LoVo (cell line): ENCODE measurements at regions not wholly inside any gene's neighbourhood (a gene's known extent, or its start where the extent isn't known, plus 50 kb on each side); places are given as distances from the start of the nearest gene placed in this dataset.

Source experiments
- DNase-seq: peaks from one replicate; pipeline ENCODE4 v3.0.0-alpha.2; 2016; ENCODE audit warnings: low spot score

DNA sequence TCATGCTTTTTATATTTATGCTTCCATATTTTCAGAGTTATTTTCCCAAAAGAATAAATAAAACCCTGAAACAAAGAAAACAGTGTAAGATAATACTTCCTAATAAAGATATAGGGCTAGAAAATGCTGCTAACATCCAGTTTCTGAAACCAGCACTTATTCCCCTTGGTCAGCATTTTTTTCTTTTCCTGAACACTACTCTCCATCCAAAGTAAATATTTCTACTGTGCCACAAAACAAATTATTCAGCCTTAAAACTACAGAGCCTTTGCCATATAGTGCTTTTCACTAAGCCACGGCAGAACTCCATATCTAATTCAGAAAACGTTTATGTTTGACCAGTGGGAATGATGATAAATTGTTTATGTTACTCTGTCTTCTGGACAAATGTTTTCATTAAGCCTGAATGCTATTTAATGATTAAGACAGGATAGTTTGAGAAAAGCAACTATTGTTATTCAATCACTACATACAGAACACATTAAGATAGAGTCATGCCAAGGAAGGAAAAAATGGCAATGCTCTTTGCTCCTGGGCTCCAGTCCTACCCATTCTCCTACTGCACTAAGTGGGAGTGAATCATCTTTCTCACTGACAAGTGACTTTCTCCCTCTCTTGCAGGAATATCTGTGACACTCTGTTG lies 723.9 kb downstream of the FAT4 start:
- no peak for DNase-seq

DNA sequence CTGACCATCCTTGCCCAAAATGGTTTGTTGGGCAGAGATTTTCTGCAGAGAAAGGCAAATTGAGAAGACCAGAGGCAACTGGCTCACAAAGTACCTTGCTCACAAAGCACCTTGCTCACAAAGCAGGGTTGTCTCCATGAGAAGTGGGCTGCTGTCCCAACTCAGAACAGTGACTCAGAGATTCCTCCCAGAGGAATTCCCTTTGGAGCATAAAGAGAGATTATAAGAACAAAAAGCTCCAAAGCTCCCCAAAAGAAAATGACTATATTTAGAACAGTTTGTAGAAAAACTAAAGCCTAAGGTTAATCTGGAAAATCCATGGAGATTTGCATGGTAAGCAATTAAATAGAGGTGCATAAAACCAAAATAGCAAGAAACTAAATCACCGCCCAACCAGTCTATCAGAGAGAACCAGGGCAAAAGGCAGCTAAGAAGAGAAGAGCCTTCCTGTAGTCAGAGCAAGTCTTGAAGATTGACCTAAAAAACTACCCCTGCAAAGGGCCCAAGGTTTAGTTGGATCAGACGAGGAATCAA lies 731.4 kb downstream of the FAT4 start:
- no peak for DNase-seq

DNA sequence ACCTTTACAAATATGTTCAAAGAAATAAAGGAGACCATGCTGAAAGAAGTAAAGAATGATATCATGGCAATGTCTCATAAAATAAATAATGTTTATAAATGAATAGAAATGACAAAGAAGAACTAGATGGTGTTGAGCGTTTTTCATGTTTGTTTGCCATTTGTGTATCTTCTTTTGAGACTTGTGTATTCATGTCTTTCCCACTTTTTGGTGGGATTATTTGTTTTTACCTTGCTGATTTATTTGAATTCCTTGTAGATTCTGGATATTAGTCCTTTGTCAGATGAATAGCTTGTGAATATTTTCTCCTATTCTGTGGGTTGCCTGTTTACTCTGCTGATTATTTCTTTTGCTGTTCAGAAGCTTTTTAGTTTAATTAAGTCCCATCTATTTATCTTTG lies 732.4 kb downstream of the FAT4 start:
- DNase-seq: no peak

DNA sequence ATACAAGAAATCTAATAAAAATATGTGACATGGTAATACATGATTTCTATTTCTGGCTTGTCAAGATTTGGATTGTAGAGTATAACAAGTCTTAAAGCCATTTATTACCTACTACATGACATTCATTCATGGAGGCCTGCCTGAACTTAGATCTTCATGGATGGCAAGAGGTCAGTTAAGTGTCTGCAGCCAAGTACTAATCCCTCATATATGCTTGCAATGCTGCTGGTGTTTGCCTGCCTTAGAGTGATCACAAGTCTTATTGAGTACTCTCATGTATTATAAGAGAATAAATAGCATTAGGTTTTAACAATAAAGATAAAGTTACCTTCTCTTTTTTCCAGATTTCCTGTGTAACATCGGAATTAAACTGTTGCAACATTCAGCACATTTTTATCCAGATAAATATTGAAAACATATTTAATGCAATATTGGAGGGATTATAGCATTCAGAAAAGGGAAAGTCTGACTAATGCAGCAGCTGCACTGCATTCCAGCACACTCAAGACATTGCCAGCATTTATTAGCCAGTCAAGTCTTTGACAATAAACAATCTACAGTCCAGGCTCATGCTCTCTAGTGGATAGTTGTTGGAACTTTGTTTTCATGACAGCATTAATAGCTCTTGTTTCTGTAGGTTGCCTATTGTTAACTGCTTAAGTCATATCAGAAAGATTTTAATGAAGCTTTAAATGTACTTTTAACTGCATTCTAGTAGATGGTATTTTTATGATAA lies 737.1 kb downstream of the FAT4 start:
- no peak for DNase-seq

DNA sequence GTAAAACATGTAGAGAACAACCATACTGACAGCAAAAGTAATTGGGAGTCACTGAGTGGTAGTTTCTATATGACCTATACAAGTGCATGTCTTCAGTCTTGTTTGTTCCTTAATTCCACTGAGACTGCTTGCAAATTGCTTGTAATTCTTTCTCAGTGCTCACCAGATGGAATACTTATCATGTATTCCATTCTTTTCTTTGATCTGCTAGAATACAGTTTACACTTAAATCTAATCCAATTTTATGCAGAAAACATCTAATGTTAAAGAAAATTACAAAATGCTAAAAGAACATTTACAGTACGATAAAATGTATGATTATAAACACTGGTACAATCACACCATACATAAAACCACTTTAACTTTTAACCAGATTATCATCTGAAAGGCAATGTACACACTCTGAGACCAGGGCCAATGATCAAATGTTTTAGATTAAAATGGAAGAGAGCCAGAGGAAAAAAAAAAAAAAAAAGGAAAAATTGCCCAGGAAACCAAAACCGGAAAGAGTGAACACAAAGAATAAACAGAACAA lies 741.4 kb downstream of the FAT4 start:
- no peak for DNase-seq

DNA sequence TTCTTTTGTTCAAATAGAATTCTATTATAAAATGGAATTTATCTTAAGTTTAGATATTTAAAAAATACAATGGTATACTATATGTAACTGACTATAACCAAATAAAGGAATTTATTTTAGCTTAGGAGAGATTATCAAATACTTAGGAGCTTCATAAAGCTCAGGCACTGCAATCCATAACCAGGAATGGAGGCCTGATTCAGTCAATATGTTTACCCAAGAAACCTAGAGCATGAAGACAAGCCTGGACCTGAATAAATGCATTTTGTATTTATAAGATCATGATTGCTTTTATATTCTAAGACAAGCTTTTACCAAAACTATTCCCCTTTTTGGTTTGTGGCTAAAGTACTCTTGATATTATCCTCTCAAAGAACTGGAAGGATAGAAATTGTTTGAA lies 742.6 kb downstream of the FAT4 start:
- no peak for DNase-seq

DNA sequence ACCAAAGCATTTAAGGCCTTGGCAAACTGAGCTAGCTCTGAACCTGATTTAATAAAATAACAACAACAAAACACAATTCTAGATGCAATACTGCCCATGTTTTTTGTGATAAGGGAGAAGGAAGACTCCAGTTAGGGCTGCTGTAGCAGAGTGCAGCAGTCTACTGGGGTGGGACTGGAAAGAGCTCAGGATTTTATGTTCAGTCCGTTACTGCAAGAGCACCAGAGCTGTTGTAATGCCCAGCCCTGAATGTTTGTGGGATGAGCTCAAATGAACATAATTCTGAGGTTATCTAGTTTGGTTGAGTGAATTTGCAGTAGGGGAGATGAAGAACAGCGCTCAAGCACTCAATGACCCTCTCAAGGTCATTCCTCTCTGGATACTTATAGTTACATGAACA lies 743.8 kb downstream of the FAT4 start:
- no peak for DNase-seq

DNA sequence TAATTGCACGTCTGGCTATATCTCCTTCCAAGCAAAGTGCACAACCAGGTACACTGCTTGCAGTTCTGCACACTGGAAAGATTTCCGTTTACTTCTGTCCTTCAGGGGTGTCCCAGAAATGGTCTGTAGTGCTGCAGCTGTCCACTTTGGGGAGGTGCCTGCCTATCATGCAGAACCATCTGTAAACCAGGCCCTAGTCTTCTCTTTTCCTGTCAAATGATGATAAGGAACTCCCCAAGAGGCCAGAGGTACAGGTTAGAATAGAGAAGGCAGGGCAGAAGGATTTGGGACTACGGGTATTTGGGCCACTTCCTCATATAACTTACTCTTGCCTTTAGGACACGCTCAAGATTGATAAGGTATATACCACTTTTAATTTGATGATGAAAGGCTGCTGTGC lies 746.9 kb downstream of the FAT4 start:
- no peak for DNase-seq

DNA sequence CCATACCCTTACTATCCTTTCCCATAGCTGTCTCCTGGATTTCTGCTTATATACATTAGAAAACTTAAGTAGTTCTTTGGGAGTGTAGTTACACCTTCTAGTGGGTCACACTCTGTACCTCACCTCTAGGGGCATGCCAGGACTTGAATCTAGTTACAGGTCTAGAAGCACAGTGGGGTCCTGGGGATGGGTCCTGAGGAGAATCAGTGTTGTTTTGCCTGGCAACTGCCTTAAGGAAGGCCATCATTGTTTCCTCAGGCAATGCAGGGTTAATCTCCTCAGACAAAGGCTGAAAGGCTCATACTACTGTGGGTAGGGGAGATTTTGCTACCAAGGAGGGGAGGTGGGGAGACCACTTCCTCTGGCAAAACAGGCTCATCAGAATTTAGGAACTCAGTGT lies 750.3 kb downstream of the FAT4 start:
- DNase-seq: no peak

DNA sequence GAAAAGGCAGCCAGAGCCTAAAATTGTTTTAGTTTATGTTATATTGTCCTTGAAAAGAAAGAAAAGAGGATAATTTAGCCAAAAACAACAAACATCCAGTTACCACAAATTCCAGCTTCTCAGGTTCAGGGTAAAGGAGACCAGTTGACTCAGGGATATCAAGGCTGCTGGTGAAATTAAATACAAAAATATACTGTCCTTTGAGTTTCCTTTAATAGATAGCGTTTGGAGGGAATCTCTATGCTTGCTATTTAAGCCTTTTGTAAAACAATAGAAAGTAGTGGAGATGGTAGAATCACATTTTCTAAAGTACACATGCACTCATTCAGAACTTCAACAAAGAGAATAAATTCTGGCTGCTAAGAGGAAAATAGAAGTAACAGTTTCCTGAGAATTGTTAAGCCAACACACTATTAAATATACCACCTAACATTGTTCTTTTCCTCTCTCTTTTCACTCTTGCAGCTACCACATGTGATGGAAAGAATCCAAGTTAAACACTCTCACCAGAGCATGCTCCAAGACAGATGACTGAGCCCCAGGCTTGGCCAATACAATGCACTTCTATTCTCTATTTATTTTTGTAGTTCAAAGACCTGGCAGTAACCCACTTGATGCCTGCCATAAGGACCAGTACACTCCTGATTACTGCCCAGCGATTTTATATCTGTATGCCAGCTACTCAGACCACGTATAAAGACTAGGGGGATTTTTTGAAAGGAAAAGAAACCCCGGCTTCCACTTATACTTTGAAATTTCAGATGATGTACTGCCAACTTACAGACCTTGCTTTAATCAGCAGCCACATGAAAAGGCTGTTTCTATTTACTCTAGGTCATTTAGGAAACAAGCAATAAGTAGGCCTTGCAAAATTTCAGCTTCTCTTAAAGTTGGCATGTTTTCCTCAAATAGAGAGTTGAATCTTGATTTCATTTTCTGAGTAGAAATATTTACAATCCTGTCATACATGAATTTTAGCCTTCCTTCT lies 756.9 kb downstream of the FAT4 start:
- DNase-seq: no peak

DNA sequence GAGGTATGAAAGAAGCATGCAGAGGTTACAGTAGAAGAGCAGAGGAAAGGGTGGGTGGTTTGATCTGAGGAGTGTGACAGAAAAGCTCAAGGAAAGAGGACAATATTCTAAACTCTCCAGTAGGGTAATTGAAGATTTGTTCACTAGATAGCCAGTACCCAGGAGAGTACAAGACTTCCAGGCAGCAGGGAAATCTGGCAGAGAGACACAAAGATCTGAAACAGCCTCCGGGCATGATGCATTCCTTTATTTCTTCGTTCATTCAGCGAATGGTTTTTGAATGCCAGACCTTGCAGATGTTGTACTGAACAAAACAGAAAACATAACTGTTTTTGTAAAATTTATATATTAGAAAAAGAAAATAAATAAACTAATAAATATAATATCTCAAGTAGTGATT lies 766.6 kb downstream of the FAT4 start:
- no peak for DNase-seq

DNA sequence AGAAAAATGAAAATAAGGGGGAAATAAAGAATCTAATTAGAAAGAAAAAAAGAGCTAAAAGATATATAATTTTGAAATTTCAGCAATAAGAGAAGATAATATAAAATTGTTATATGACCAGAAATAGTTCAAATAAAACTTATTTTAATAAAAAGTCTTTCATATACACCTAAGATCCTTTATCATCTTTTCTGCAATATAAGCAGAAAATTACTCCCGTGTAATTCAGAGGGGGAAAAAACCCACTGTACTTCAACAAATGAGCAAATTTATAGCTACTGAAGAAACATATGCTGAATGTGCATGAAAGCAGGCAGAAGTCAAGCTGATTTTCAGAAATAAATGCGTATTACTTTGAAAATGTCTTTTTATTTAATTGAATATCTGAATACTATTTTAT lies 771.3 kb downstream of the FAT4 start:
- DNase-seq: no peak

DNA sequence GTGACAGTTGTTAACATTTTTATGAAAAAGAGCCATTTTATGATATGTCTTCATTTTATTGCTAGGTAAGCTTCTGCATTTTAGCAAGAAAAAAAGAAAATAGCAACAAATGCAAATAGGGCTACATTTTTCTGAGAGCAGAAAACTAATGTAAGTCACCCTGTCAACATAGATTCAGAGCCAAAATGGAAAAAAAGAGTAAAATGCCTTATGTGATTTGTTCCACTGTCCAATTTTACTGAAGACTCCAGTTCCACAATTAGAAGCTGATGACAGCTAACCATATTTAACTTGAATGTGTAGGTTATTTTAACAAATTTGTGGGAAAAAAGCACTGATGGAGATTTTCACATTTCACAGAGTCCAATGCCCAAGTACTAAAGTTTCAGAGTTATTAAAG lies 772.3 kb downstream of the FAT4 start:
- no peak for DNase-seq

DNA sequence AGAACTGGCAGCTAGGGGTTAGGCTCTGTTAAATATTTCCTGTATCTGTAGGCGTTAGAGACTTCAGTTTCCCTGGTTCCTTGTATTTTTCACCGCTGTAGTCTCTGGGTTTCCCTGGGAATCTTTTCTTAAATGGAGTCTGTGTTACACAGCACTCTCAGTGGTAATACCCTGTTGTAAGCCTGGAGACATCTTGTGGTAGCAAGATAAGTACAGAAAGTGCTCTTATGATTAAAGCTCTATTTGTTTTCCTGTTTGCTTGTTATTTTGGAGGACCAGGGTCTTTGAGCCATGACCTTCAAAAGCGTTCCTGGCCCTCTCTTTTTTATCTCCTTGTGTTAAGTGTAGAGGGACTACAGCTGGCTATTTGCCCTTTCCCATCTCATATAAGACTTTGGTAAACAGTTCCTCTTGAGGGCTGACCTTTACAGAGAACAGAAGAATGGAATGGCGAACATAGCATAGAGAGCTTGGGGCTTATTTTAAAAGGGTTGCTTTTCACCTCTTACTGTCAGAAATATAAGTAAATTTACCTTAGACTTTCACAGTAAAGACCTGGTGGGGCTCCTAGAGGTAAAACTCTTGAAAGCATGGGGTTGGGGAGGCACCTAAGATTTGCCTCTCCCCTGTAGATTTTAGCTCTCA lies 782.5 kb downstream of the FAT4 start:
- DNase-seq: no peak

DNA sequence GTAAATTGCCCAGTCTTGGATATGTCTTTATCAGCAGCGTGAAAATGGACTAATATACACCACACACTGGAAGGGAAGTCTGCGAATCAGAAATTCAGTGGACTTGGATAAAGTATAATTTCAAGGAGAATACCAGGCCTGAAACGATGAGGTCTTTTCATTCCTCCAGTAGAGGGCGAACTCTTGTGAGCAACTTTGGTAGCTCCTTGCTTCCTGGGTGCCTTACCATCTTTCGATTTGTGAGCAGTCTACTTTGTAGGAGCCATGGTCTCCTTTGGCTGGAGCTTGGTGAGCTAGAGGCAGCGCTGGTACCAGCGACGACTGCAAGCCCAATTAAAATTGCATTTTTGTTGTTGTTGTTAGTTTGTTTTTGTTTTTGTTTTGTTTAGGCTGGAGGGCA lies 791.9 kb downstream of the FAT4 start:
- no peak for DNase-seq

DNA sequence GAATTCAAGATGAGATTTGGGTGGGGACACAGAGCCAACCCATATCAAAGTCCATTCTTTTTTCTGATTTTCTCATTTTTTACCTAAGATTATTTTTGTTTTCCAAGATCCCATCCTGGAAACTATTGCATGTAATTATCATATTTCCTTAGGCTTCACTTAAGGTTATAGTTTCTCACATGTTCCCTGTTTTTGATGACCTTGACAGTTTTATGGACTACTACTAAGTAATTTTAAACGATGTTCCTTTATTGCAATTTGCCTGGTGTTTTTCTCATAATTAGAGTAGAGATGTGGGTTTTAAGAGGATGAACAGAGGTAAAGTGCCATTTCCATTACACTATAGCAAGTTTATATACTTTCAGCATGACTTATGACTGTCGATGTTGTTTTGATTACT lies 795.1 kb downstream of the FAT4 start:
- DNase-seq: no peak

DNA sequence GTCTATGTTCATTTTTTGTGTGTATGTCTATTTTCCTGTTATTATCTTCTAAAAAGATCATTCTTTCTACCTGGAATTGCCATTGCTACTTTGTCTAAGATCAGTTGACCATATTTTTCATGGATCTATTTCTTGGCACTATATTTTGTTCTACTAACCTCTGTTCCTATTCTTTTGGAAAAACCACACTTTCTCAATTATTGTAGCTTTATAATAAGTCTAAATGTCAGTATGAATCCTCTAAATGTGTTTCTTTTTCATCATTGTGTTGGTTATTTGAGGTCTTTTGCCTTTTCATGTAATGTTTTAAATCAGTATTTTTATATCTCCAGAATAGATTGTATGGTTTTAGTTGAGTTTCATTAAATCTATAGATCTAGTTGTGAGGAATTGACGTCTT lies 798.3 kb downstream of the FAT4 start:
- no peak for DNase-seq

DNA sequence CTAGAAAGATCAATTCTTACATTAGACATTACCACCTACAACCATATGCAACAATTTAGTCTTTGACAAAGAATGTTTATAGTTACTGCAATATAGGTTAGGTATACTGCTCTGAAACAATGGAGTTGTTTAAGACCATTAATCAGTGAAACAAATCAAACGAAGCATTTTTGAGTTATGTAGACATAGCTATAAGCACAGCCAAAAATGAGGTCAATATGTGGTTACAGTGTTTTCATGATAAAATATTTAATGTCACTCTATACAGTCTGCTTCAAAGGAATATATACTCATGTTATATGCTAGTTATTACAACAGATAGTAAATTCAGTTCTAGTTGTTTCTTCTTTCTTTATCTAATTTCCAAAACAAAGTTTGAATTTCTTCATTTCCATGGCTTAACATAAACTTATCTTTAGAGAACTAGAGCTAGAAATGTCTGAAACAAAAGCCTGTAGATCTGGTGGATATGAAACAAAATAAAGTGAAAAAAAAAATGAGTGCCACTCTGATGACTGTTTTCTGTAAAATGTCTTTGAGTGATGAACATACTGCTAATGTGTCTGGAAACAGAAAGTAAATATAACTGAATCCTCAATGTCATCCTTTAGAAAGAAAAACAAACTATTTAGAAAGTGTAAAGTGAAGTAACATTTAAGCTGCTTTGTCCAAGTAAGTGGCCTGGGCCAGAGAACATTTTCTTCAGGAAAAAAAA lies 809.0 kb downstream of the FAT4 start:
- DNase-seq: no peak

DNA sequence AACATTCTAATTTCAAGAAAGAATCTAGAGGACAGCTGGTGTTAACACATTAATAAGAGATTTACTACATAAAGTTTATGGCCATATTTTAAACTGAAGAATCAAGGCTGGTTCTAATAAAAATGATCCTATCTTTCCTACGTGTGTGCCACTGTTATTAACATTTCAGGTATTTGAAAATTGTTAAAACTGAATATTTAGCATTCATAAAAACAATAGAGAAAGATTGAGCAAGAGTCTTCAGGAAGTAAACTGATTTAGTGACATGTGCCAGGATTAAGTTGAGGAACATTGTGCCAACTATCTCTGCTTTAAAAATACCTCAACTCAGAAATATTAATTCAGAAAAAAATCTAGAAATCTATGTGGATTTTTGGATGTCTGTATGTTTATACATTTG lies 810.1 kb downstream of the FAT4 start:
- no peak for DNase-seq

DNA sequence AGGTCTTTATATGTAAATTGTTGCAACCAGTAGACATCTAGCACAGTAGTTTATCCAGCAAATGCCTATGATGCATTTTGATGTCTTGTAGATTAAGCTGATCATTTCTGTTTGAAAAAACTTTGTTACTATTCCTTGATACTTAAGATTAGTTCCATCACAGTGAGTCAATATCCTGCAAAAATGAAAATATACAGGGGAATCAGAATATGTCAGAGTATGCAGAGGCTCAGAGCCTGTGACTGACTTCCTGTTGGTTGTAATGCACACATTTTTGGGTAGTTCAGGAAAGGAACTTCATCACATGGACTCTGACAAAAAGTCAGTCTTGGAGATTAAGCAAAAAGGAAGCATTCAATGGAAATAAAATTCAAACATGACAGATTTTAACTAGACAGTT lies 815.5 kb downstream of the FAT4 start:
- no peak for DNase-seq
